SK-N-MC (cell line): ENCODE measurements at regions not wholly inside any gene's neighbourhood (a gene's known extent, or its start where the extent isn't known, plus 50 kb on each side); places are given as distances from the start of the nearest gene placed in this dataset.
"Not testable (repeated sequence)": the region's sequence is repeated elsewhere in the genome, so short reads cannot be mapped to it uniquely, and the experiment has no call there.

Experiments used
- DNase-seq: peaks from one replicate; pipeline ENCODE4 v3.0.0-alpha.2; 2011; ENCODE audit warnings: low read depth, low spot score
- H3K27ac ChIP-seq: fragments of 200-600 bp; sonication (generic); 2 replicates; pipeline ENCODE4 v1.5.1; 2016; ENCODE audit warnings: mixed run types
- H3K36me3 ChIP-seq: fragments of 200-600 bp; sonication (generic); 2 replicates; pipeline ENCODE4 v1.6.1; 2017; ENCODE audit warnings: antibody characterized with exemption, low read length, mixed read lengths; ENCODE audit not compliant: insufficient read depth
- H3K4me3 ChIP-seq: fragments of 200-600 bp; sonication (generic); 2 replicates; pipeline ENCODE4 v1.5.1; 2016
- H3K9ac ChIP-seq: fragments of 200-600 bp; sonication (generic); 2 replicates; pipeline ENCODE4 v1.8.0; 2017; ENCODE audit warnings: mixed run types, mixed read lengths; ENCODE audit not compliant: insufficient read length
- H3K9me3 ChIP-seq: fragments of 200-600 bp; sonication (generic); 2 replicates; pipeline ENCODE4 v1.6.1; 2017; ENCODE audit warnings: low read depth, mild to moderate bottlenecking, antibody characterized with exemption, low read length, moderate library complexity, mixed read lengths
- EZH2 ChIP-seq: fragments of 200-600 bp; sonication (generic); IDR thresholded peaks from one replicate; pipeline ENCODE4 v1.6.1; 2017; ENCODE audit warnings: antibody characterized with exemption
- FOXP2 ChIP-seq: optimal IDR thresholded peaks from 2 replicates; pipeline ENCODE3; 2011; ENCODE audit warnings: mild to moderate bottlenecking, moderate library complexity; ENCODE audit not compliant: insufficient read depth; ENCODE audit errors: extremely low read length, control extremely low read depth
- POLR2AphosphoS5 ChIP-seq: IDR thresholded peaks from 2 replicates; pipeline ENCODE4 v1.6.1; 2012; ENCODE audit warnings: mild to moderate bottlenecking, low read depth, low read length, borderline replicate concordance

GRCh38 chr1:222064388-222065211 lies 322.7 kb upstream of the DUSP10 start:
- no peaks in the 10 kb centered on the region for H3K9me3 ChIP-seq
- TF ChIP-seq FOXP2 (no peak), EZH2 (no peak), POLR2AphosphoS5 (no peak)
- no peaks in the 10 kb centered on the region for H3K36me3 ChIP-seq
- no peak overlapping the region for H3K9ac ChIP-seq
- no peak overlapping the region for H3K27ac ChIP-seq
- DNase-seq, result no peak
- no peak overlapping the region for H3K4me3 ChIP-seq

GRCh38 chr1:222062640-222063039 lies 320.8 kb upstream of the DUSP10 start:
- Histone ChIP-seq H3K27ac (no peak overlapping the region), H3K9me3 (no peaks in the 10 kb centered on the region), H3K36me3 (no peaks in the 10 kb centered on the region), H3K9ac (no peak overlapping the region), H3K4me3 (no peak overlapping the region)
- no peak for DNase-seq
- no peak for TF ChIP-seq POLR2AphosphoS5
- TF ChIP-seq FOXP2, result no peak
- no peak for TF ChIP-seq EZH2

- no peaks in the 10 kb centered on the region for H3K9me3 ChIP-seq
- no peaks in the 10 kb centered on the region for H3K36me3 ChIP-seq
- no peak overlapping the region for H3K9ac ChIP-seq
- TF ChIP-seq EZH2 (no peak), POLR2AphosphoS5 (no peak), FOXP2 (no peak)
- H3K4me3 ChIP-seq, result no peak overlapping the region
- no peak overlapping the region for H3K27ac ChIP-seq
- no peak for DNase-seq
These were observed 319.9 kb upstream of the DUSP10 start for GRCh38 chr1:222061711-222062359.

GRCh38 chr1:222060210-222060916 lies 318.5 kb upstream of the DUSP10 start:
- DNase-seq, result no peak
- no peak overlapping the region for H3K27ac ChIP-seq
- no peaks in the 10 kb centered on the region for H3K36me3 ChIP-seq
- no peak overlapping the region for H3K4me3 ChIP-seq
- TF ChIP-seq POLR2AphosphoS5, result no peak
- TF ChIP-seq EZH2, result no peak
- TF ChIP-seq FOXP2, result no peak
- no peaks in the 10 kb centered on the region for H3K9me3 ChIP-seq
- H3K9ac ChIP-seq, result no peak overlapping the region

- DNase-seq, result no peak
- H3K9ac ChIP-seq, result no peak overlapping the region
- H3K9me3 ChIP-seq, result no peaks in the 10 kb centered on the region
- H3K27ac ChIP-seq, result no peak overlapping the region
- no peak overlapping the region for H3K4me3 ChIP-seq
- no peak for TF ChIP-seq EZH2
- no peaks in the 10 kb centered on the region for H3K36me3 ChIP-seq
These were observed 316.4 kb upstream of the DUSP10 start for GRCh38 chr1:222058249-222058648.

GRCh38 chr1:222057162-222057561 lies 315.3 kb upstream of the DUSP10 start:
- H3K9ac ChIP-seq, result no peak overlapping the region
- no peaks in the 10 kb centered on the region for H3K36me3 ChIP-seq
- TF ChIP-seq EZH2 (no peak), FOXP2 (no peak)
- H3K27ac ChIP-seq, result no peak overlapping the region
- DNase-seq, result no peak
- H3K4me3 ChIP-seq, result no peak overlapping the region
- no peaks in the 10 kb centered on the region for H3K9me3 ChIP-seq

GRCh38 chr1:222054416-222054815 lies 312.5 kb upstream of the DUSP10 start:
- no peak overlapping the region for H3K4me3 ChIP-seq
- DNase-seq, result no peak
- H3K36me3 ChIP-seq, result no peaks in the 10 kb centered on the region
- H3K9ac ChIP-seq, result no peak overlapping the region
- no peaks in the 10 kb centered on the region for H3K9me3 ChIP-seq
- no peak for TF ChIP-seq POLR2AphosphoS5
- TF ChIP-seq EZH2, result no peak
- no peak for TF ChIP-seq FOXP2
- no peak overlapping the region for H3K27ac ChIP-seq

- H3K4me3 ChIP-seq, result no peak overlapping the region
- H3K27ac ChIP-seq, result no peak overlapping the region
- H3K9me3 ChIP-seq, result no peaks in the 10 kb centered on the region
- TF ChIP-seq FOXP2 (no peak), EZH2 (no peak), POLR2AphosphoS5 (no peak)
- DNase-seq, result no peak
- H3K36me3 ChIP-seq, result no peaks in the 10 kb centered on the region
- H3K9ac ChIP-seq, result no peak overlapping the region
These were observed 312.0 kb upstream of the DUSP10 start for GRCh38 chr1:222053790-222054294.

- not testable (repeated sequence) for H3K27ac ChIP-seq, H3K9ac ChIP-seq, H3K9me3 ChIP-seq, H3K4me3 ChIP-seq, DNase-seq, H3K36me3 ChIP-seq
These were observed 309.4 kb upstream of the DUSP10 start for GRCh38 chr1:222051311-222051710.

- not testable (repeated sequence) for H3K36me3 ChIP-seq, H3K9me3 ChIP-seq, H3K27ac ChIP-seq, H3K4me3 ChIP-seq, H3K9ac ChIP-seq, DNase-seq
These were observed 307.8 kb upstream of the DUSP10 start for GRCh38 chr1:222049661-222050060.
